ENCODE measurements at regions not wholly inside any gene's neighbourhood (a gene's known extent, or its start where the extent isn't known, plus 50 kb on each side); places are given as distances from the start of the nearest gene placed in this dataset.
A peak's percentile ranks its signal among the peaks of the same experiment; 100 is the strongest.
"Not testable (repeated sequence)": the region's sequence is repeated elsewhere in the genome, so short reads cannot be mapped to it uniquely, and the experiment has no call there.

DNA sequence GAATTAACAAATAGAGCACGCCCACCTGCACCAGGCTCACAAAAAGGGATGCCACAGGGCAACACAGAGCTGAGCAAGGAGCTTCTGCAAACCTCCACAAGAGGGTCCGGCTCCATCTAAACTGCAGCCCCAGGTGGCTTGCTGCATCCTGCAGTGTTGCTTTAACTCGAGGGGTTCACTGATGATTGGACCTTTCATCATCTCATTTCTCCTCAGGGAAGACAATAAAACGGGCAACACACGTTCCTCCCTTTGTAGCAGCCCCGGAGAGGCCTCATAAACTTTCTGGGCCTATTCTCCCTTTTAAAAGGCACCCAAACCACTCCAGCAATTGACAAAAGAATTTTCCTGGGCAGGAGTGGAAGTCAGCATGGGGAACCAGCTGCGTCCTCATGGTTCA is 161.5 kb upstream of the CDH4 start:
- DNase-seq (ENCODE audit: low spot score), result no peak

DNA sequence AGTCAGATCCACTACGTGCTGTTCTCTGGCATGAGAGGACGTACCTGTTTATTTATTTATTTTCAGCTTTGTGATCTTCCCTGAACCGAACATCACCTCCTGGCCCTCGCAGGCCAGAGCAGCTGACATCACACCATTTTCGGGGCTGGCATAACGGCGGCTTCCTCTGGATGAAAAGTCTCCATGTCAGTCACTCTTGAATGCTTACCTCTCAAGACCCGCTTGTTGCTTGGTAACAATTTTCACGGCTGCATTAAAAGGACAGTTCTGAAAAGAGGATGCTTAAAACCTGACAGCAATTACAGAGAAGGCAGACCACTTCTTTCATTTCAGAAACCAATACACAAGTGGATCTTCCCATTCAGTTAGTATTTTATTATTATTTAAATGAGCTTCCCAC is 159.8 kb upstream of the CDH4 start:
- no peak for DNase-seq (ENCODE audit: low spot score)

DNA sequence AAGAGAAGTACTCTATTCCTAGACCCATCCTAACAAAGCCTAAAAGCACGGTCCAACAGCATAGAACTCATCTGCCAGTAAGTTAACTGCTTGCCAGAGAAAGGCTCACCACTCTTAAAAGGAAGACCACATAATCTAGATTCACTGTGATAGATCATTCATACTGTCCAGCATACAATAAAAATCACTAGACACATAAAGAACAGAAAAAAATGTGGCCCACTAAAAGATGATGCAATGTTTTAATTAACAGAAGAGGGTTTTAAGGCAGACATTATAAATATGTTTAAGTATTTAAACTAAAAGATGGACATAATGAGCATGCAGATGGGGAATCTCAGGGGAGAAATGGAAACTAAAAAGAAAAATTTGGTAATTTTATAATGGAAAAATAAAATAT is 157.5 kb upstream of the CDH4 start:
- DNase-seq (ENCODE audit: low spot score), result no peak

DNA sequence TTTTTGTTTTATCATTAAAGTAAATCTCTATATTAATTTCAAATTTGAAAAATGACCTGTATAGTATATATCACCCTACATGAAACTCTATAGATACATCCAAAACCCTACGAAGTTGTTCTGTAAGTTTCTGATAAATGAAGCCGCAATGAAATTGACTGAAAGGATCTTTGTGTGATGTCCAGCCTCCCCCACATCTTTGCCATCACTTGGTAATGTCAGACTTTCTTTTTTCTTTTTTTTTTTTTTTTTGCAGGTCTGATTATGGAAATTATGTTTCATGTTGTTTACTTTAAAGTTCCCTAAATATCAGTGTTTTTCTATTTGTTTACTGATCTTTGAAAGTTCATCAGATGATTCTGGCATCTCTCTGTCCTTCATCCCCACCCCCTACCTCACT is 155.6 kb upstream of the CDH4 start:
- DNase-seq (ENCODE audit: low spot score), result no peak

DNA sequence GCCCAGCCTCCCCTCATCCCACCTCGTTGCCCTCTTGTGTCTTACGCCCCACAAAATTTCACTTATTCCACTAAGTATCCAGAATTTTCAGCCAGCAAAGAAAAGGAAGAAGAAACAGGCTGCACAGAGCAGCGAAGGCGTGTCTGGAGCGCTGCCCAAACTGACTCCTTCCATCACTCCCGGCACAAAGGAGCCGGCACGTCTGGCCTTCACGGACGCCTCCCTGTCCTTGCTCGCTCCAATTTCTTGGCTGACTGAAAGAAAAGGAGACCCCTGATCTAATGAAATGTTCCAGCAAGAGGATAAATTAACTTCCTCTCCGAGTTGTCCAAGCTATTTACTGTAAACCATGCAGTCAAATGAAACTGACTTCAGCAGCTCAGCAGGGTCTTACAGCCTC is 152.3 kb upstream of the CDH4 start:
- peak; percentile 50 for DNase-seq (ENCODE audit: low spot score)

DNA sequence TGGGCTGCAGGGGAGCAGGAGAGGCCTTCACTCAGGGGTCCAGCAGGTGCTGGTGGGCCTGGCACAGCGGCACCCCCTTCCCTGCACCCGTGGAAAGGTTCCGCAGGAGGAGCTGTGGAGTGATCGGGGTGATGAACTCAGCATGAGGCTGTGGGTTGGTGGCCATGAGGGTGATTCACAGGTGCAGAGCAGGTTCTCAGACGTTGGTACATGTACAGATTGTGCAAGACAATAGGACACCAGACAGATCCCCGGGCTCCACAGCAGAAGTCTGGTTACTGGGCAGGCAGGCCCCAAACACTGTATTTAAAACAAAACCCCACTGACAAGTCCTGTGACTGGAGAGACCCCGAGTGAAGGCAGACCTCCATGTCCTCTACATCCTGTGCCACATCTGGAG is 151.6 kb upstream of the CDH4 start:
- no peak for DNase-seq (ENCODE audit: low spot score)

DNA sequence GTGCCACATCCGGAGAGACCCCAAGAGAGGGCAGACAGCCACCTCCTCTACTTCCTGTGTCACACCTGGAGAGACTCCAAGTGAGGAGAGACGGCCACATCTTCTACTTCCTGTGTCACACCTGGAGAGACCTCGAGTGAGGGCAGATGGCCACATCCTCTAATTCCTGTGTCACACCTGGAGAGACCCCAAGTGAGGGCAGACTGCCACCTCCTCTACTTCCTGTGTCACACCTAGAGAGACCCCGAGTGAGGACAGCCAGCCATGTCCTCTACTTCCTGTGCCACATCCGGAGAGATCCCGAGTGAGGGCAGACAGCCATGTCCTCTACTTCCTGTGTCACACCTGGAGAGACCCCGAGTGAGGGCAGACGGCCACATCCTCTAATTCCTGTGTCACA is 150.7 kb upstream of the CDH4 start:
- DNase-seq (ENCODE audit: low spot score), result not testable (repeated sequence)

DNA sequence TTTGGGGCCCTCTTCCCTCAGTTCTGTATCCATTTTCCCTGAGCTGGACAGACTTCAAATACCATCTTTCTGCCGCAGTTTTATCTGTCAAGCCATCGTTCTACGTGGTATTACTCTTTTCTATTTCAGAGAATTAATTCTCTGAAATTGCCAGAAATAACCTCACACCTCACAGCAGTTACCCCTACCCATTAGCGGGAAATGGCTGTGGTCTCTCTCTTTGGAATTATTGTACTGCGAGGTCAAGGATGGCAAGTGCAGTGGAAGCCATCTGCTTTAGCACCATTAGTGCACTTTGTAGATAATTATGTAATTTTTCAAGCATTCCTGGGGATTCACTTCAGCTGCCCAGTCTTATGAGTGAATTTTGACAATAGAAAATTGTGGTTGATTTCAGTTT is 147.8 kb upstream of the CDH4 start:
- no peak for DNase-seq (ENCODE audit: low spot score)

DNA sequence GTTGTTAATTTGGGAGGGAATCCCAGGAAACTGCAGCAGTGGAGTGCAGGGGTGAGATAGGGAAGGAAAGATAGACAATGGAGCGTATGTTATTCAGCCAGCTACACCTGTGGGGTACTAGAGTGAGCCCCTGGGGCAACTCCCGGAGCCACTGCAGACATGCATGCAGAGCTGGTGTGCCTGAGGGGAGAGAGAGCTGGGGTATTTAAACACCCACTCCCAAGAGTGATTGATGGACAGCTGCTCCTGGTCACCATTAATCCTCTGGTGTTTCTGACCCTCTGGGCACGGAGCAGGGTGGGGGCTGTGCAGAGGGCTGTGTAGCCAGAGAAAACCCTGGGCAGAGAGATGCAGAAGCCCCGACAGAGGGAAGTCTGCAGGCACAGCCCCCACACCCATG is 146.7 kb upstream of the CDH4 start:
- no peak for DNase-seq (ENCODE audit: low spot score)

DNA sequence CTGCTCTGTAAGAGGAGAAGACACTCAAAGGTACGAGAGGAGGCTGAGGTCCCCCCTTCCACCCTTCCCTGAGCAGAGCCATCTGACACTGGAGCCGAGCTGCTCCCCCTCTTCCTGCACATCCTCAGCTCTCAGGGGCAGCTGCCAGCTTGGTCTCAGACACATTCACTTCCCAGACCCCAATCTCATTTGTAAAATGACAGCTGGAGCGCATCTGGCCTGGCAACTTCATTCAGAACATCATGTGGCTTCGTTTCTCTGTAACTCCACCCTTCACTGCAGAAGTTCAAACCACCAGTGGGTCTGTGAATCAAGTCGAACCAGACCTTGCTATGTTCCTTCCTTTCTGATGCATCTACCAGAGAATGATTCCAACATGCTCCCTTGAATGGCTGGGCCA is 145.6 kb upstream of the CDH4 start:
- DNase-seq (ENCODE audit: low spot score), result no peak

DNA sequence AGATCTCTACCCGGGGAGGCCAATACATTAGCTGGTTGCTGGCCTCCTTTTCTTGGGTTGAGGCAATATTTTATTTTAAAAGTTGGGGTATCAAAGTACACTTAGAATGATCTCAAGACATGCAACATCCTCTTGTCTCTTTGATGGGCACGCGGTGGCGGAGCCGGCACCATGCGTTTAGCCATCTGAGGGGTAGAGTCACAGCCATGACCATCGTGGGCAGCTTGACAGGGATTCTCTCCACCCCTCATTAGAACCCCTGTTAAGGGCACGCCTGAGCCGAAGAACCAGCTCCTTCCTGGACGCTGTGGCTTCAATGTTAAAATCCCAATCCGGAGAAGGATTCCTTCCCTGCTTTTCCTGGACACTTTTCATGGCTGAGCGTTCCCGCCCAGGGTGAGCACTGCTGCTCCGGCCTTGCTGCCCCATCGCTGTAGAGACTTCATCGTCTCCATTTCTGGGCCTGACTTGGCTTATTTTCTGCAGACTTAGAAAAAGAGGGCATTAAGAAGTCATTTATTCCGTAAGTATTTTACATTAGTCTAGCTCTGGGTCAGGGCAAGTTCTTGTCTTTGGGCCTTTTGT is 142.7 kb upstream of the CDH4 start:
- DNase-seq (ENCODE audit: low spot score), result no peak

DNA sequence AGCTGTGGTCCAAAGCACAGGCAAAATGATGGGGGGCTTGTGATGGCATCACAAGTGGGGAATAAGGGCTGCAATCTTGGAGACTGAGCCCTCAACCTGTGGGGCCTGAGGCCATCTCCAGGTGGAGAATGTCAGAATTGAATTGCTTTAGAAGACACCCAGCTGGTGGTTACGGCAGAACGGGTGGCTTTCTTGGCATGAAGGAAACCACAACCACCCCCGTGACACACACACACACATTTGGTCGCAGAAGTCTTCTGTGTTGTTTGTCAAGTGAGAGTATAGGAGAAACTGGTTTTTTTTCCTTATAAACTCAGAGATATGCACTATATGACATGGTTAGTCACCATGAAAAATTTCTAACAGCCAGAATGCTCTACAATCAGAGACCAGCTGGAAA is 139.5 kb upstream of the CDH4 start:
- DNase-seq (ENCODE audit: low spot score), result no peak

DNA sequence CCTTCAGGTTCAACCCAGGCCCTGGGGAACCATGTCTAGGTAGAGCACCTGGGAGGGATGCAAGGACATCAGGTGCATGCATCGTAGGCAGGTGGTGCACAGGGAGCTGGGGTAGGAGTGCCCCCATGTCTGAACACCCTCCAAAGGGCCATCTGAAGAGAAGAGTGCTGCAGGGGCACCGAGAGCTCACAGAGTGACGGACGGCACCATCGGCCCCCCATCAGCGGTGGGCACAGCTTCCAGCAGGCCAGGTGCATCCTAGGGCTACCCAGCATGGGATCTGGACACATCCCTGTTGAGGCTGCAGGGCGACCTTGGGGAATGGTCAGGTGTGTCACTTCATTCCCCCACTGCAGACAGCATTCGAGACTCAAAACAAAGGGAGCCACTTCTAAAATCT is 138.3 kb upstream of the CDH4 start:
- no peak for DNase-seq (ENCODE audit: low spot score)

DNA sequence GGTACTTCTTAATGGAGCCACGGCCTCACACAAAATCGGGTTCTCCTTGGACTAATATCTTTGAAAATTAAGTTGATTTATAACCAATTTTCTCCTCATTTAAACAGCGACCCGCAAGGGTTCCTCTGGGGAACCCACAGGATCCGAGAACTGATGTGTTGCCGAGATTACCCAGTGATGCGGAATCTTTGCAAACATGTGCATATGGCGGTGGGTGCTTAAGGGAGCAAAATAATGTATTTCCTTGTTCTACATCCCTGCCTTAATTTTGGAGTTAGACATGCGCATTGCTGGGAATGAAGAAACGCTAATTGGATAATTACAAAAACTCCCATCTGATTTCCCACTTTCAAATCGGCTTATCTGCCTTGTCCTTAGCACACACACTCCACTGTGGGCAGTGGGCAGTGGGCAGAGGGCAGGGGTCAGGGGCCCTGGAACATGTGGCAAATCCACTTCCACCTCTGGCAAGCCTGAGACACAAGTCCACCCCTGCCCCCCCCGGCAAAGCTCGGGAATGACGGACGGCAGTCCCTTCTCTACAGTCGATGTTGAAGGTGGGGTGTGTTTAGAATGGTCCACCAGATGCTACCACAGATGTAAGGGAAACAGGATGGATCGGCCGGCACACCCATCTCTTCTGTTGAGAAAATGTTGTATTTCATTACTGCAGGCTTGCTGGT is 137.4 kb upstream of the CDH4 start:
- DNase-seq (ENCODE audit: low spot score), result no peak

DNA sequence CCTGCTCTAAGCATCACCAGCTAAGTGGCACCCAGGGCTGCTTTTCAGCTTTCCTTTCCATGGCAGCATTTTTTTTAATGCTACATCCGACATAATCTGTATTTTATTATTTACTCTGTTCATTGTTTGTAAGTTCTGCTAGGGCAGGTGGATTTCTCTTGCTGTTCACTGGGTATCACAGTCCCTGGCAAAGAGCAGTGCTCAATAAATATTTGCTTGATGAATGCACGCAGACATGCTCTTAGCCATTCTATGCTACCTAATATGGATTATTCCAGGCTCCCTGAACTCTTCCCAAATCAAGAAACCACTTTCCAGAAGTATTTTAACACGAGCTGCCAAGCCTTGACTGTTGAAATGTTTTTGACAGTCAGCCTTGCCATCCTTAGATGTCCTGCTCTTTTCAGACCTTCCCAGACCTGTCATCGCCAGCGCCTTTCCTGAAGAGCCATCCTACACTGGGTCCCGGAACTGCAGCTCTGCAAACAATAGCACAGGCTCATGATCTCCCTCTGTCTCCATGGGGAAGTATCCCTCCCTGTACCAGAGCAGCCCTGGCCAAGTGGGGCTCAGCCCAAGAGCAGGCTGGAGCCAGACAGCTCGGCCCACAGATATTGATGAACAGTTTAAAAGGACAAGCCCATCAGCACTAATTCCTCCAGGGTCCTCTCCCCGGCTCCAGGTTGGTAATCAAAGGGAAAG is 136.5 kb upstream of the CDH4 start:
- no peak for DNase-seq (ENCODE audit: low spot score)

DNA sequence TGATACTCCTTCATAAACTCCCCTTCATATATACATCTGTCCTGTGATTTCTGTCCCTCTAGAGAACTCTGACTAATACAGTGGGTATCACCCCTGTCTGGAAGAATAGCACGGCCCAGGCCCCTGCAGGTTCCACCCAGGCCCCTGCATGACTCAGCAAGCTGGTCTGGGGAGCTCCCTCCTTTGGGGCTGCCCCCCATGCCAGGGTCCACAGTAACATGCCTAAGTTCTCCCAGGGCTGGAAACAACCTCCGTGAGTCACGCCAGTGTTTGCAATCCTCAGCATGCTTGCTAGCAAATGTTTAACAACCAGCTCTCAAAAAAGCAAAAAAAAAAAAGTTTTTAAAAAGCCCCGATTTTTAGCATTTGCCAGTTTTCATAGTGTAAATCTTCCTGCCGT is 134.3 kb upstream of the CDH4 start:
- peak; percentile 77 for DNase-seq (ENCODE audit: low spot score)

DNA sequence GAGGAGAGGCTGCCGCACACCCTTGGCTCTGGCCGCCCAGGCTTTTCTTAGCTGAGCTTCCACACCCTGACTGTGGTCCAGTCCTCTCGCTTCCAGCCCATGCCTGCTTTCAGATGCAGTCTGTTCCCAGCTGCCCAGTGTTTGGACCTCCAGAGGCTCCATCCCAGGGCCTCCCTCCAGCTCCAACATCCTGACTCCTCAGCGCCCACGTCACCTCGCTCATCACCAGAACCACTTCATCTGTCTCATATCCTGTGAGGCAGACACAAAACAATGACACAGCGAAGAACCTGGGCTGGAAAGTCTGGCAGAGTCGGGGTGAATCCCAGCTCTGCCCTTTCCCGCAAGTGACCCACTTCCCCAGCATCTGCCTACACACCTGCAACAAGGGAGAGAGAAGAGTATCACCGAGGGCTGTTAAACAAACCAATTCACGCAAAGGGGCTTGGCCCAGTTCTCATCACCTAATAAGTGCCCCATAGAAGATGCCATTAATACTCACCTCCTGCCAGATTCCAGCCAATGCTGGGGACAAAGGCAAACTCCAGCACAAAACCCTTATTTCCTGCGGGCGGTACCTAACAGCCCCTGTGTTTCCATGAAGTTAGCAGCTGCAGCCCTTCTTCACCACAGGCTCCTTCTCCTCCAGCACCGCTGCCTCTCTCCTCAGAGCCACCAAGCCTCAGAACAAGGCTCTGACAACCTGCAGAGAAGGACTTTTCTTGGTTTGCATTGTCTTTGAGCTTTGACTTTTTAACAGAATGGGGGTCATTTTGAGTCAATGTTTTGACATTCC is 133.4 kb upstream of the CDH4 start:
- peak; percentile 65 for DNase-seq (ENCODE audit: low spot score)

DNA sequence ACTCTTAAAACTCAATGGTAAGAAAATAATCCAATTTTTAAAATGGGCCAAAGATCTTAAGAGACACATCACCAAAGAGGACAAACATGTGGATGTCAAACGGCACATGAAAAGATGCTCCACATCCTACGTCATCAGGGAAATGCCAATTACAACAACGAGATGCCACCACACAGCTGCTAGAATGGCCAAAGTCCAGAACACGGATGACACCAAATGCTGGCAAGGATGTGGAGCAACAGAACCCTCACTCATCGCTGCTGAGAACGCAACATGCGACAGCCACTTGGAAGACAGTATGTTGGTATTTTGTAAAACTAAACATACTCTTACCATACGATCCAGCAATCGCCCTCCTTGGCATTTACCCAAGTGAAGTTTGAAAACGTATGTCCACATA is 132.8 kb upstream of the CDH4 start:
- no peak for DNase-seq (ENCODE audit: low spot score)

DNA sequence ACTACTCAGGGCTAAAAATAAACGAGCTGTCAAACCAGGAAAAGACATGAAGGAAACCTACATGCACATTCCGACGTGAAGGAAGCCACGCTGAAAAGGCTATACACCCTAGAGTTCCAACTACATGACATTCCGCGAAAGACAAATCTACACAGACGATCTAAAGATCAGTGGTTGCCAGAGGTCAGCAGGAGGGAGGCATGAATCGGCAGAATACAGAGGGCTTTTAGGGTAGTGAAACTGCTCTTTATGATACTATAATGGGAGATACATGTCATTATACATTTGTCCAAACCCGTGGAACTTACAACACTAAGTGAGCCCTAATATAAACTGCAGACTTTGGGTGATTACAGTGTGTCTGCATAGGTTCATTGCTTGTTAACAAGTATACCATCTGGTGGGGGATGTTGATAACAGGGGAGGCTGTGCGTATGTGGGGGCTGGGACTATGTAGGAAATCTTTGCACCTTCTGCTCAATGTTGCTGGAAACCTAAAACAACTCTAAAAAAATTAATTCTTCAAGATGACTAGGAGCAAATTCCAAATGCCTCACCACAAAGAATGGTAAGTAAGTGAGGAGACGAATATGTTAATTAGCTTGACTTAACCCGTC is 132.2 kb upstream of the CDH4 start:
- no peak for DNase-seq (ENCODE audit: low spot score)

DNA sequence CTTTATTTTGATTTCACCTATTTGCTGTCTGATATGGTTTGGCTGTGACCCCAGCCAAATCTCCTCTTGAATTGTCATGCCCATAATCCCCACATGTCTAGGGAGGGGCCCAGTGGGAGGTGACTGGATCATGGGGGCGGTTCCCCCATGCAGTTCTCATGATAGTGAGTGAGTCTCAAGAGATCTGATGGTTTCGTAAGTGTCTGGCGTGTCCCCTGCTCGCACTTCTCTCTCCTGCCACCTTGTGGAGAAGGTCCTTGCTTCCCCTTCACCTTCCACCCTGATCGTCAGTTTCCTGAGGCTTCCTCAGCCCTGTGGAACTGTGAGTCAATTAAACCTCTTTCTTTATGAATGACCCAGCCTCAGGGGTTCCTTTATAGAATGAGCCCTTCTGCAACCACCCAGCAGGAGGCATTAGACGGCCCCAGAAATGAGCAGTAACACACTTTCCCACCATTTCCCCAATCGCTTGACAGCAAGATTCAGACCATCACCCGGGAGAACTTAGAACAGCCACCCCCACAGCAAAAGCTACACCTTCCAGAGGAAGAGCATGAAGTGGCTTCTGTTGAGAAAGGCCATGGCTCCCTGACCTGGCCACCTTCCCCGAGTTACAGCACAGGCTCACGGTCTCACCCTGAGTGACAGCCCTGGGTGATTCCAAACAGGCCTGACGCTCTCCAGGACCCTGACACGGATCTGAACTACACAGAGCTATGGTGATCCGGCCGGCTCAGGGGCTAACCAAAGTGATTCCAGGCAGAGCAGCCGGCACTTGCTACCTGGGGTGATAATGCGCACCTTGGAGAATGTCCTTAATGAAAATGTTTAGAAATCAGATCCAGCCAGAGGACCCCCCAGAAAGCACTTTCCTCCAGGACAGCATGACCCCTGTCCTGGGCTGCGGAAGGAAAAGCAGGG is 131.2 kb upstream of the CDH4 start:
- peak; percentile 29 for DNase-seq (ENCODE audit: low spot score)

DNA sequence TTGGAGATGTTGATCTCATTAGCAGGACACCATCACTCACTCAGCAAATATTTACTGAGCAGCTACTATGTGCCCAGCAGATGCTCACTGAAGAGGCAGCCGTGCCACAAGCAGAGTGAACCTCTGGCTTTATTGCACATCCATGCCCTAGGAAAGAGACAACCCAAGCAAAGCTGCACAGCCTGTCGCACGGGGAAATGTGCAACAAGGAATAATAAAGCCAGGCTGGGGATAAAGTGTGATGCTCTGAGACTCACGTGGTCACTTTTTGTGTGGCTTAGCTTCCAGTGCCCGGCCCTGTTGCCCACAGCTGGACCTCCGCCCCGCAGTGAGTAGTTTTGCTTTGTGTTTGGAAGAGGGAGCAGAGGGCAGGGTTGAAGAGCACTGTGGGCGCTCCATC is 130.4 kb upstream of the CDH4 start:
- DNase-seq (ENCODE audit: low spot score), result no peak

Measured in GM03348 (cell line).